Forelimb muscle (tissue), 1 donor: ENCODE measurements at regions not wholly inside any gene's neighbourhood (a gene's known extent, or its start where the extent isn't known, plus 50 kb on each side); places are given as distances from the start of the nearest gene placed in this dataset.
A peak's percentile ranks its signal among the peaks of the same experiment; 100 is the strongest.

Experiments
- DNase-seq: peaks from one replicate; pipeline ENCODE4 v3.0.0-alpha.2; 2013; ENCODE audit warnings: low read depth

- DNase-seq, result no peak
Observed at GRCh38 chr11:90856790-90857189, 633.9 kb upstream of the CHORDC1 start.

DNA sequence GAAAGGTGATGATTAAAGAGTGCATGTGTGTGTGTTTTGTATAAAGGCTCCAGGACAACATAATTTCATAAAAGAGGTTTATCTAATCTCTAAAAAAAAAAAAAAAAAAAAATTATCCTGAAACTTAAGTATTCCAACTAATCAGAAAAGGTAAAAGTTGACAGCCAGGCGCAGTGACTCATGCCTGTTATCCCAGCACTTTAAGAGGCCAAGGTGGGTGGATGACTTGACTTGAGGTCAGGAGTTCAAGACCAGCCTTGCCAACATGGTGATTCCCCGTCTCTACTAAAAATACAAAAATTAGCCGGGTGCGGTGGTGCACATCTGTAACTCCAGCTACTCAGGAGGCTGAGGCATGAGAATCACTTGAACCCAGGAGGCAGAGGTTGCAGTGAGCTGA, 632.7 kb upstream of the CHORDC1 start:
- no peak for DNase-seq

GRCh38 chr11:90851196-90851595, 628.3 kb upstream of the CHORDC1 start:
- no peak for DNase-seq

DNA sequence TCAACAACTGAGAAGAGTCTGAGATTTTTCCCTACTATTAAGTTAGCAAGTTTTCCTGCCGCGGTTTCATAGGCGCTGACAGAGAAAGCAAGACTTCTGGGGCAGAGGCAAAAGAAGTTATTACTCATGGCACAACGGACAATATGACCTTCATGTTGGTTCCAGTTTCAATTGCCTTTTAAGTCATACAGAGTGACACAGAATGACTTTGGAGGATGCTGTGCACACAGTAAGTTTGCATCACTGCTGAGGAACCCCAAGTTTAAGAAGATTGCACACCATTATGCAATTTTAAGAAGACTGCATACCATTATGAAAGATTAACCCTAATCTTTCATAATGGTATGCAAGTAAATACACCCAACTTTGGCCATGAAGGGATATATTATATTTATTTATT, 626.5 kb upstream of the CHORDC1 start:
- DNase-seq, result no peak

DNA sequence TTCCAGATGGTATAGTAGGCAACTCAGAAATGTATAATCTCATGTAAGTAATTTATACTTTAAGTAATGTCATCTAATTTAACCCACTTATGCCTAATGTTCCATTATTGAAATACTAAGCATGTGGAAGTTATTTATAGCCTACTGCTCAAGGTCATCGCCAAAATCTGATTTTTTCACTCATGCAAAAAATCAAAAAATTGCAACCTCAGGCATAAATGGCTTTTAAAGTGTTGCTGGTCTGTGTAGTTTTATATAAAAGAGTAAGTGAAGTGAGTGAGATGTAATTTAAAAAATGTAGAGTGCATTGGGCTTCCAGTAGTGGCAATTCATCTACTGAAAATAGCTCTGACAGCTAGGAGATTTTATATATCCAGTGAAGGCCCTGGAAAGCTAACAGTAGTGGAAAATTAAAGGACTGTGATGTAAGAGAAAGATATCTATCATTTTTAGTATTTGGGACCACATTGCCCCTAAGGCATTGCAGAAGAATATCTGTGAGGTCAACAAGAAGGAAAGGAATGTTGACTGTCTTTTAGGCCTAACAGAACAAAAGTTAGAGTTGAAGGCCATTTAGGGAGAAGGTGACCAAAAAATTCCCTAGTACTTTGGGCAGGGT, 624.5 kb upstream of the CHORDC1 start:
- DNase-seq, result no peak

DNA sequence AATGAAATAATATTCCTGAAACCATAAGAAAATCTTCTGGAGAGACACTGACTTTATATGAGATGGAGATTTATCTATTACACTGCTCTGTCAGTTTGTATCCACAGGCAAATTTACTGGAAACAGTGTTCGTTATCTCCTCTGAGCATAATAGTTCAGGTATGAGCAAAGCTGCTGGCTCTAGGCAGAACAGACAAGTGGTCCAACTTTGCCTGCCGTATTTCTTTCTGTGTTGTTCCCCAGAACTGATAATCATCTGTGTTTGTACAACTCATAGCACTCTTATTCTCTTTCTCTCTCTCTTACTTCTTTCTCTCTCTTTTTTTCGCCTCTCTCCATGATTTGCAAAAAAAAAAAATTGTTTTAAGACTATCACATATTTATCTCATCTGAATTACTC, 623.8 kb upstream of the CHORDC1 start:
- DNase-seq, result no peak

GRCh38 chr11:90845799-90846198, 623.0 kb upstream of the CHORDC1 start:
- no peak for DNase-seq

DNA sequence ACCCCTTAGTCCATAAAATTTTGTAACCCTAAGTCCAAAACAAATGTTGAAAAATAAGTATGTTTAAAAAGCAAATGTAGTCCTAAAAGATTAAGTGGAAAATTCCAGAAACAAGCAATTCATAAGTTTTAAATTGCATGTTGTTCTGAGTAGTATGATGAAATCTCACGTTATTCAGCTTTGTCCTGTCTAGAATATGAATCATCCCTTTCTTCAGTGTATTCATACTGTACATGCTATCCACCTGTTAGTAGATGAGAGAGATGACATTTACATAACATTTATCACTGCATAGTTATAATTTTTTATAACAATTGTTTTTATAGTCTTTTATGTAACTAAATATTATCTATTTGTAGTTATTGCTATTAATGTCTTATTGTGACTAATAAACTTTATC, 622.3 kb upstream of the CHORDC1 start:
- no peak for DNase-seq

GRCh38 chr11:90844041-90844440, 621.2 kb upstream of the CHORDC1 start:
- no peak for DNase-seq

GRCh38 chr11:90842681-90843080, 619.8 kb upstream of the CHORDC1 start:
- no peak for DNase-seq

DNA sequence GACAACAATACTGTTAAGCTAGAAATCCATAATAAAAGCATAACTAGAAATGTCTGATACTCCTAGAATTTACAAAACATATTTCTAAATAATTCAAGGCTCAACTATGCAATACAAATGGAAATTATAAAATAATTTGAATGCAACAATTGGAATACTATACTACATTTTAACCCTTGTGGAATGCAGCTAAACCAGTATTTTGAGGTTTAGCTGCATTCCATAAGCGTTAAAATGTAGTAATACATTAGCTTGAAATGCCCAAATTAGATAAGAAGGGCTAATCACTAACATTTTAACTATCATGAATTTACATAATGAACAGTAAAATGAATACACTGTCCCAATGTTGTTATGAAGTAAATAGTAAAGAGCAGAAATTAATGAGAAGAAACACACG, 617.2 kb upstream of the CHORDC1 start:
- DNase-seq, result no peak

GRCh38 chr11:90836031-90836430, 613.2 kb upstream of the CHORDC1 start:
- DNase-seq, result no peak

- no peak for DNase-seq
Observed at GRCh38 chr11:90823446-90823845, 600.6 kb upstream of the CHORDC1 start.

DNA sequence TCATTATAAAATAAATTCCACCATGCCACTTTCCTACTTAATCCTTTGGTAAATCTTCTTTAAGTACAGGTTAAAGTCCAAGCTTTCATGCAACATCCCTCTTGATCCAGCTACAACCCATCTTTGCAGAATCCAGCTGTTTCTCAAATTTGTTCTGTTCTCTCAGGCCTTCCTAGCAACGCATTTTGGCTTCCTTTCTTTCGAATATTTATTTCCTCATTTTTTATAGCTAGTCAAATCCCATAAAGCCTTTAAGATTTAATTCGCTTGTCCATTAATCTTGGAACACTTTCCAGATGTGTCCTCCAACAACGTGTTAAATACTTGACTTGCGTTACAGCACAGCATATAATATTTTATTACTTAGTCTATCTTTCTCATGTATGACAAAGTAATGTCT, 600.1 kb upstream of the CHORDC1 start:
- peak; percentile 22 for DNase-seq

DNA sequence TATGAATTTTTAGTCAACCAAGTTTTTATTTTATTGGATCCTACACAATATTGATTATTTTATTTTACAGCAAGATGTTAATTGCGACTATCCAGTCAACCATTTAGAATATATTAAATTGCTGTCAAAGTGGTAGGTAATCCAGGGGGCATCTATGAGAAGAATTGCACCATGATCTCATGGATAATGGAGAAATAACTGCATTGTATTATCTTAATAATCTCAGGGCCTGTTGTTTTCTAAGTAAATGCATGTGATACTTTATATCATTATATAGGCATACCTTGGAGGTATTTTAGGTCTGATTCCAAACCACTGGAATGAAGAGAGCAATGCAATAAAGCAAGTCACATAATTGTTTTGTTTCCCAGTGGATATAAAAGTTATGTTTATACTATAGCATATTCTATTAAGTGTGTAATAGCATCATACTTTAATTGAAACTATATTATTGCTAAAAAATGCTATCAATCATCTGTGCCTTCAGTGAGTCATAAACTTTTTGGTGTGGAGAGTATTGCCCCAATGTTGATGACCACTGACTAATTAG, 595.4 kb upstream of the CHORDC1 start:
- no peak for DNase-seq

GRCh38 chr11:90809581-90809980, 586.7 kb upstream of the CHORDC1 start:
- DNase-seq, result no peak

GRCh38 chr11:90805172-90805571, 582.3 kb upstream of the CHORDC1 start:
- DNase-seq, result no peak

DNA sequence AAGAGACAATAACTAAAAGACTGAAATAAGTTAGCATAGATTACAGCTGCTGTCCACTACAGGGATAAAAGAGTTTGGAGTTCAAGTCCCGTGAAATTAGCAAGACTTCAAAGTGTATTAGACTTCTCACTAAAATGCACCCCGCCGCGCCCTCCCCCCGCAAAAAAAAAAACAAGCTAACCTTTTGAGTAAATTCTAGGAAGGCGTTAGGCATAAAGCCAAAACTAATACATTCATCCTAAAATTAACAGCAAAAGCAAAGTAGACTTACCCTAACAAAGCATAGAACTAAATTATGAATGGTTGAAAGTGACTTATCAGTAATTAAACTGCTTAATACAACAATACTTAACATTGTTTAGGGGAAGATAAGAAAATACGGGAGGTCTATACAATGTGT, 581.0 kb upstream of the CHORDC1 start:
- DNase-seq, result no peak

GRCh38 chr11:90803366-90803765, 580.5 kb upstream of the CHORDC1 start:
- DNase-seq, result no peak

- no peak for DNase-seq
Observed at GRCh38 chr11:90798769-90799168, 575.9 kb upstream of the CHORDC1 start.

DNA sequence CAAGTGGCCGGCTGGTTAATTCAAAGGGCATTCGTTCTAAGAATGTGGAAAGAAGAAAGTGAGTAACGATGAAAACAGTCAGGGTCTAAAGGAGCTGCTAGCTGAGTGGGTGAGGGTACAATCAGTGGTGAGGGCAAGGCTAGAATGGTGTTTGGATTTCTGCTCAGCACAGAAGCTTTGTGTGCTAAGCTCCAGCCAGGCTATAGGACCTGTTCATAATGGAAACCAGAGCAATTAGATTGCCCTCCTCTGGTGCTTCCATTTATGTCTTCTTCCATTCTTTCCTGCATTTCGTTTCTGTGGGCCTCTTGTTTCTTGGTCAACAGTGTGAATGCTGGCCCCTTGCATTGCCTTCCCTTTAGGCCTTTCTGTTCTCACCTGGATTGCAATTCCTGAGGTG, 572.9 kb upstream of the CHORDC1 start:
- no peak for DNase-seq

DNA sequence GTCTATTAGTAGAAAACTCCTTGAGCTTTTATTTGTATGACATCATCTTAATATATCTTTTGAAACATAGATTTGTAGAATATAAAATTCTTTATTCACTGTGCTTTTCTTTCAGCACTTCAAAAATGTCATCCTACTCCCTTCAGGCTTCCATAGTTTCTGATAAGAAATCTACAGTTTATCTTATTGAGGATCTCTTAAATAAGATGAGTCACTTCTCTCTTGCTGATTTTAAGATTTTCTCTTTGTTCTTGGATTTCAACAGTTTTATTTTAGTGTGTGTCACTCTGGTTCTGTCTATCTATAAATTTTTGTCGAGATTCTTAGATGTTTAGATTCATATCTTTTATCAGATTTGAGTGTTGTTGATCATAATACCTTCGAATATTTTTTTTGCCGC, 566.1 kb upstream of the CHORDC1 start:
- DNase-seq, result no peak

DNA sequence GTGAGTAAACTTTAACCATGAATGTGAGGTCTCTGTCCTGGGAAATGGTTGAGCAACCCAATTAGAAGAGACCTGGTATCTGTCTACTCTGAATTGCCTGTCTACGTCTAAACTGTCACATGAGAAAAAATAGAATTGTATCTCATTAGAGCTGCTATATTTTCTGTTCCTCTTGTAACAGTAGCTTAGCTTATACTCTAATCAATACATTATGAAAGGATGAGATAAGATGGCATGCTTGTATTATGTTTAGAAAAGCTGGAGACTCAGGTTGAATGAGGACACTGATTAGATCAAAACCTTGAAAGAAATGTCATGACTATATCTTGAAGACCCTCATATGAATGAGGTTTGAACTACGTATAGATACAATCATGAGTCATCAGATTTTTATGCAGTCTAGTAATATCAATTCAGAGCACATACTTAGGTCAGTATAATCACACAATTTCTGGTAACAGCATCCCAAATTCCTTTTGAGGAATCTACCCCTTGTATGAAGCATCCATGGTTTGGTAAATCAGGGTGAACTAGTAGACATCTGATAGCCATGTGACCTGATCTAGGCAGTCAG, 561.5 kb upstream of the CHORDC1 start:
- DNase-seq, result no peak

GRCh38 chr11:90783111-90783510, 560.3 kb upstream of the CHORDC1 start:
- no peak for DNase-seq
